NCI-H1417 treated with DMSO at 0.1 percent for 48 hours (cell line): ENCODE measurements at regions not wholly inside any gene's neighbourhood (a gene's known extent, or its start where the extent isn't known, plus 50 kb on each side); places are given as distances from the start of the nearest gene placed in this dataset.
"Not testable (repeated sequence)": the region's sequence is repeated elsewhere in the genome, so short reads cannot be mapped to it uniquely, and the experiment has no call there.

ENCODE experiments used
- DNase-seq: peaks from one replicate; lab custom pipeline; 2025; lab: John Stamatoyannopoulos, UW

GRCh38 chr4:126440297-126440696, 1125.5 kb downstream of the FAT4 start:
- DNase-seq: no peak

- DNase-seq: no peak
These were observed 1126.6 kb downstream of the FAT4 start for GRCh38 chr4:126441173-126442035.

DNA sequence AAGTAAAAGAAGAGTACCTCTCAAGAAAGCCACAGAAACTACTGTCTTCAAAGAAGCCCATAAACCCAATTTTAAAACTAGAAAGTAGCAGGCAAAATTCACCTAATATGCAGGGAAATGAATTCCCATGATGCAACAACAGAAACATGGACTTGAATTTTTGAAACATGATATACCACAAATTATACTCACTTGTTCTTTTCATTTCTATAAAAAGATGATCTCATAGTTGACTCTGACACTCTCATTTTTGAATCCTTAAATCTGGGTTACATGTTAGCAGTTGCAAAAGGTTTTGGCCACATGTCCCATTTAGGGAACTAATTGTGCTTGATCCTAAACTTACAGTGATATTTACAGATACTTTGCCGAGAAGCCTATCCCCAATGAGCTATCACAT, 1130.8 kb downstream of the FAT4 start:
- DNase-seq: no peak

- no peak for DNase-seq
These were observed 1132.2 kb downstream of the FAT4 start for GRCh38 chr4:126446917-126447316.

- no peak for DNase-seq
These were observed 1133.5 kb downstream of the FAT4 start for GRCh38 chr4:126448086-126448845.

GRCh38 chr4:126451237-126451873, 1136.6 kb downstream of the FAT4 start:
- DNase-seq: no peak

GRCh38 chr4:126455865-126456264, 1141.1 kb downstream of the FAT4 start:
- DNase-seq: no peak

DNA sequence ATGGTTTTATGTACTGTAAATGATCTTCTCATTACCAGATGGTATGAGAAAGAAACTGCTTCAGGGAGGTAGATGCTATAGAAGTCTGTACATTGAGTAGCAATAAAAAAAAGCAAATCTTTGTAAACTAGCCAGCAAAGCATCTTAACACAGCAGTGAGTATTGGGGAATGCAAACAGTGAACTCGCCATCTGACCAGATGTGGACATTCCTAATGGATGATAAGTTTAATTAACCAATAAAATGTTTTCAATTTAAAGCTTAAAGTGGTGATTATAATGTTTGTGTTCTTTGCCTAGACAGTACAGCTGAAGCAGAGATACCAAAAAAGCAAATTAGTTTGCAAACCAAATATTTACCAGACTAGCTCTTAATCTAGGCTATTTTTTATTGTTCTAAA, 1144.2 kb downstream of the FAT4 start:
- DNase-seq: no peak

DNA sequence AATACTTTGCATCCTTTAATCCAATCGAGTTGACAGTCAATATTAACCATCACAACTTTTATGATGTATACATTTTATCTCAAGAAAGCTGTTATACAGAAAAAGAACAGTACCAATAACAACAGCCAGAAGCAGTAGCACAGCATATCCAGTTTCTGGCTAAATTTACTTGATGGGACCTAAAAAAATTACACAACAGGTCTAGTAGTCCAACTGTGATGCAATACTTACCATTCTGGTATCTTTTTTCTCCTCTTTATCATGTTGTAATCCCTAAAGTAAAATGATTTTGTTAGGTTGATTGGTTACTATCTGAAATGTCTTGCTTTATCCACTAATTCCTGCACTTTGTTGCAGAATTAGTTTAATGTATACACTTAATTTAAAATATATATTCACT, 1150.6 kb downstream of the FAT4 start:
- DNase-seq: no peak

DNA sequence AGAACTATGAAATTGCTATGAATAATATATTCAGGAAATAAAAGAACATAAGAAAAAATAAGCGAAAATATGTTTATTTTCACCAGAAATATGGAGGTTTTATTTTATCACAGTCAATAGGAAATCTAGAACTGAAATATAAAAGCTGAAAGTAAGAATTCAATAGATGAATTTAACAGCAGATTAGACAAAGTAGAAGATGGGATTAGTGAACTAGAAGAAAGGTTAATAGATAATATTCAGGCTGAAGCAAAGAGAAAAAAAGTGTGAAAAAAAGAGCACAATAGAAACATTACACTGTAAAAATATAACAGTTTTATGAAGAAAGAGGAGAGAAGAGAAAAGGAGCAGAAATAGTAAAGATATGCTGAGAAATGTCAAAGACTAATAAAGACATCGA, 1152.1 kb downstream of the FAT4 start:
- no peak for DNase-seq

DNA sequence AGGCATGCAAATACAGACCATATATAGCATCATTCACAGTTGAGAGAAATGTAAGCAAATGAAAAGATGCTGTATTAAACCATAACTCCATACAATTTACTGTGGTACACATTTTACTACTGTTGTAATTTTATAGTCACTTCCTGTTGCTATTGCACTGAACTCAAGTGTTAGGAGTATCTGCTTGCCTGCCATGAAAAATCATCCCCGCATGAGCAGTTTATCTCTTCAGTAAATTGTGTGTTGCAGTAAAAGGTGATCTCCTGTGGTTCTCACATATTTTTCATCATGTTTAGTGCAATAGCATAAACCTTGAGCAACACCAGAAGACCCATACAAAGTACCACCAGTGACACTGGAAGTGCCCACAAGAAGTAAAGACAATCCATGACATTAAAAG, 1153.4 kb downstream of the FAT4 start:
- DNase-seq: no peak

- DNase-seq: no peak
These were observed 1156.1 kb downstream of the FAT4 start for GRCh38 chr4:126470862-126471261.

GRCh38 chr4:126475730-126476129, 1157.0 kb upstream of the INTU start:
- no peak for DNase-seq

DNA sequence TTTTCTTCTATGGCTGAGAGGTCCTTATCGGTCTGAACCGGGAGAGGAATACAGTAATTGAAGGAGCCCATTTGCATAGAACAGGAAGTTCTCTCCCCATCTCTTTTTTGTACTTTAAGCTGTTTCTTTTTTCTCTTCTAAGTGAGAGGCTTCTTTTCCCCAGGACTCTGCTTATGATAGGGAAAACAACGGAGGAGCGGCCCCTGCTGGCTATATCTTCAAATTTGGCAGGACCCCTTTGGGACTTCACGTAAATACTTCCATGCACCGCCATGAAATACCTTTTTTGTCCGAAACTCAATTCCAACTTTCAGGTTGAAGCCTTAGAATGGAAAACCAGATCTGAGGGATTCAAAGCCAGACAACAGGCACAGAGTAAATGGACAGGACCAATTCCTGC, 1153.0 kb upstream of the INTU start:
- no peak for DNase-seq

GRCh38 chr4:126482311-126482710, 1150.4 kb upstream of the INTU start:
- no peak for DNase-seq

- no peak for DNase-seq
These were observed 1146.4 kb upstream of the INTU start for GRCh38 chr4:126486377-126486776.

DNA sequence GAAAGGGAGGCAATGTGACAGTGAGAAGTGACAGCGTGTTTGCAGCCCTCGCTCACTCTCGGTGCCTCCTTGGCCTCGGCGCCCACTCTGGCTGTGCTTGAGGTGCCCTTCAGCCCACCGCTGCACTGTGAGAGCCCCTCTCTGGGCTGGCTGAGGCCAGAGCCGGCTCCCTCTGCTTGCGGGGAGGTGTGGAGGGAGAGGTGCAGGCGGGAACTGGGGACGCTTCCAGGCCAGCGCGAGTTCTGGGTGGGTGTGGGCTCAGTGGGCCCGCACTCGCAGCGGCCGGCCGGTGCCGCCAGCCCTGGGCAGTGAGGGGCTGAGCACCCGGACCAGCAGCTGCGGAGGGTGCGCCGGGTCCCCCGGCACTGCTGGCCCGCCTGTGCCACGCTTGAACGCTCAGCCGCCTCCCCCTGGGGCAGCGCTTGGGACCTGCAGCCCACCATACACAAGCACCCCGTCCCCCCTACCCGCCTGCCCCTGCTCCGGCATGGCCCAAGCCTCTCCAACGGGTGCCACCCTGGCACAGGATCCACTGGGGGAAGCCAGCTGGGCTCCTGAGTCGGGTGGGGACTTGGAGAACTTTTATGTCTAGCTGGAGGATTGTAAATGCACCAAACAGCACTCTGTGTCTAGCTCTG, 1142.8 kb upstream of the INTU start:
- DNase-seq: no peak

DNA sequence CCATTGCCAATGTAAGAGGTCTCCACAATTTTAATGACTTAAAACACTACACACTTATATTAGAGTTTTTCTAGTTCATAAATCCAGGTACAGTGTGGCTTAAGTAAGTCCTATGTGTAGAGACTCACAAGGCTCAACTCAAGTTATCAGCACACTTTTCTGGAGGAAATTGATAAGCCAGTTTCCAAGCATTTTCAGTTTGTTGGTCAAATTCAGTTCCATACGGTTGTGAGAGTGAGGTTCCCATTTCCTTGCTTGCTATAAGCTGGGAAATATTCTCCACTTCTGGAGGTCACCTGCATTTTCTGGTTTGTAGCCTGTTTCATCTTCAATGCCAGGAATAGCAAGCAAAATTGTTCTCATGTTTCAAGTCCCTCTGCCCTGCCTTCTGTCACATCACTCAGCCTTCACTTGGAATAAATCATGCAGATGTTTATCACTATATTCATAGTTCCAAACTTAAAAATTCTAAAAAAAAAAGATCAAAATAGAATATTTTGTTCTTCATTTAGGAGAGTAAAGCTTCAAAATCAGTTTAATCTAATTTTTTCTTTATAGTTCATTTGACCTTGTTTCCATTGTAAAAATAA, 1137.5 kb upstream of the INTU start:
- no peak for DNase-seq

DNA sequence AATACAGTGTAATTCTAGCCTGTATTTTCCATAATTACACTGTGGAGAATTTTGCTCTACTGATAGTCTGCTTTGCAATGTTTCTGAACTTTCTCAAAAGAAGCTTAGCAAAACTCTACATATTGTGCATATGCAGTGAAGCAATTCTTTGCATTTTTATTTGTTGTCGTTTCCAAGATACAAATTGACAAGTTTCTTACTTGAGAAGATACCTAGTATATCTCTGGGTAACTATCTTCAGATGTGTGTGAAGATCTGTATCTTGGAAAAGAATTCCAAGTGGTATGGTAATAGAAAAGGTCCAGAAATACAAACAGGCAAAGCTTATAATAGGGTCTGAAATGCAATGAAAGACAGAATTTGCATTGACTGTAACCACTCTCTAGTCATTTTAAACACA, 1119.8 kb upstream of the INTU start:
- no peak for DNase-seq

GRCh38 chr4:126513596-126513995, 1119.2 kb upstream of the INTU start:
- DNase-seq: no peak

DNA sequence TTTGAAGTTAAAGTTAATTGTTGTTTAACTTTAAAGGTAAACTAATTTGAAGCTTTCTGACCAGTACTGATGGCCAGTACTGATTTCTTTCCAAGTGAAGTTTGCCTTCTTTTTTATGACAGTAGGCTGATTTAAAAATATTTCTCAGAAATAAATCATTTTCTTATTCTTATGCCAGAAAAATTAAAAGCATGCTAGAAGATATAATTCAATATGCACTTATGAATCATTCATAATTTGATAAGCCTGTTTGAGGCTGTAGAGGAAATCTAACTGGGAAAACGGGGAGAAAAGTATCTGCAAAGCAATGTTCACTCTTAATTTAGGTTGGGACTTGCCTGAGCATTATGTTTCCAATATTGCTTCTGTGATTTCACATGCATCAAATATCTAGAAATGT, 1112.0 kb upstream of the INTU start:
- no peak for DNase-seq

DNA sequence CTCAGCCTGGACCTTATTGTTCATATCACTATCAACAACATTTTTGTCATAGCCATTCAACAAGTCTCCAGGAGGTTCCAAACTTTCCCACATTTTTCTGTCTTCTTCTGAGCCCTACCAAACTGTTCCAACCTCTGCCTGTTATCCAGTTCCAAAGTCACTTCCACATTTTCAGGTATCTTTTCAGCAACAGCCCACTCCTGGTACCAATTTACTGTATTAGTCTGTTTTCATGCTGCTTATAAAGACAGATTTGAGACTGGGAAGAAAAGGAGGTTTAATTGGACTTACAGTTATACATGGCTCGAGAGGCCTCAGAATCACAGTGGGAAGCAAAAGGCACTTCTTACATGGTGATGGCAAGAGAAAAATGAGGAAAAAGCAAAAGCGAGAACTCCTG, 1107.4 kb upstream of the INTU start:
- not testable (repeated sequence) for DNase-seq
